PC-9 (cell line): ENCODE measurements at regions not wholly inside any gene's neighbourhood (a gene's known extent, or its start where the extent isn't known, plus 50 kb on each side); places are given as distances from the start of the nearest gene placed in this dataset.

Experiments used
- BruUV-seq: library from RNA; stranded (reverse); fragments of 400-500 nt; replicated peaks from 2 replicates; lab custom pipeline; 2021; lab: Mats Ljungman, UMichigan
- CTCF ChIA-PET: fragments of 300-600 bp; sonication (Branson Sonifier 250); formaldehyde crosslinking; loops from one replicate; lab custom pipeline; 2022; ENCODE audit warnings: antibody characterized with exemption; lab: Charles Lee
- POLR2A ChIA-PET: fragments of 300-600 bp; sonication (Branson Sonifier 250); formaldehyde crosslinking; loops from one replicate; lab custom pipeline; 2022; ENCODE audit warnings: antibody characterized with exemption; ENCODE audit not compliant: unreplicated experiment; lab: Charles Lee
- DNase-seq, 2 experiments: peaks; one replicate each; pipeline versions ENCODE4 v3.0.0 to v3.0.0-alpha.2; 2015 to 2022; ENCODE audit warnings: mixed read lengths in 1 of 2
- H2AFZ ChIP-seq: fragments of 200-600 bp; sonication (generic); 2 replicates; pipeline ENCODE4 v1.8.1; 2017; ENCODE audit warnings: antibody characterized with exemption
- H3F3A ChIP-seq: fragments of 200-600 bp; sonication (generic); 2 replicates; pipeline ENCODE4 v1.8.1; 2017; ENCODE audit warnings: antibody characterized with exemption, mild to moderate bottlenecking, low read depth; ENCODE audit not compliant: insufficient read depth
- H3K27ac ChIP-seq: fragments of 200-600 bp; sonication (generic); 2 replicates; pipeline ENCODE4 v1.6.1; 2016; ENCODE audit warnings: mixed run types
- H3K27me3 ChIP-seq: fragments of 200-600 bp; sonication (generic); 2 replicates; pipeline ENCODE4 v1.6.1; 2016; ENCODE audit warnings: low read depth, mixed run types; ENCODE audit not compliant: insufficient read depth
- H3K36me3 ChIP-seq: fragments of 200-600 bp; sonication (generic); 2 replicates; pipeline ENCODE4 v1.6.1; 2016; ENCODE audit warnings: low read depth, mixed run types
- H3K4me1 ChIP-seq: fragments of 200-600 bp; sonication (generic); replicated peaks from 2 replicates; pipeline ENCODE4 v1.6.1; 2016; ENCODE audit warnings: mixed run types; ENCODE audit not compliant: insufficient read depth
- H3K4me2 ChIP-seq: fragments of 200-600 bp; sonication (generic); 2 replicates; pipeline ENCODE4 v1.6.1; 2017; ENCODE audit warnings: mixed run types
- H3K4me3 ChIP-seq: fragments of 200-600 bp; sonication (generic); 2 replicates; pipeline ENCODE4 v1.6.1; 2016; ENCODE audit warnings: mixed run types
- H3K79me2 ChIP-seq: fragments of 200-600 bp; sonication (generic); 2 replicates; pipeline ENCODE4 v1.6.1; 2017; ENCODE audit warnings: low read depth, mixed run types
- H3K9me2 ChIP-seq: fragments of 200-600 bp; sonication (generic); 2 replicates; pipeline ENCODE4 v1.8.1; 2017; ENCODE audit warnings: mild to moderate bottlenecking; ENCODE audit not compliant: insufficient read depth
- H3K9me3 ChIP-seq: fragments of 200-600 bp; sonication (generic); 2 replicates; pipeline ENCODE4 v1.8.1; 2016; ENCODE audit warnings: low read depth; ENCODE audit not compliant: insufficient read depth
- H4K20me1 ChIP-seq: fragments of 200-600 bp; sonication (generic); 2 replicates; pipeline ENCODE4 v1.8.1; 2017; ENCODE audit not compliant: insufficient read depth
- EZH2 ChIP-seq: fragments of 200-600 bp; sonication (generic); IDR thresholded peaks from 2 replicates; pipeline ENCODE4 v1.8.0; 2017; ENCODE audit warnings: antibody characterized with exemption, low read depth
- intact Hi-C: fragments of 100-400 bp; cut with micrococcal nuclease; formaldehyde crosslinking; loops from one replicate; pipeline ENCODE4 v1.10.0; 2022; ENCODE audit not compliant: unreplicated experiment
- TF ChIP-seq, protein P1 (sequence below): fragments of 200-600 bp; sonication (generic); conservative IDR thresholded peaks from 2 replicates; pipeline ENCODE4 v1.6.1; 2017; ENCODE audit warnings: mixed run types, antibody characterized with exemption, mild to moderate bottlenecking, moderate library complexity

GRCh38 chr2:117086943-117087250 is 727.6 kb upstream of the DDX18 start:
- ChIA-PET CTCF (no interaction called here), POLR2A (no interaction called here)
- no peaks in the 10 kb centered on the region for H3K27me3 ChIP-seq
- intact Hi-C loops: no loop called here
- no peak for TF ChIP-seq EZH2
- TF ChIP-seq, protein P1, sequence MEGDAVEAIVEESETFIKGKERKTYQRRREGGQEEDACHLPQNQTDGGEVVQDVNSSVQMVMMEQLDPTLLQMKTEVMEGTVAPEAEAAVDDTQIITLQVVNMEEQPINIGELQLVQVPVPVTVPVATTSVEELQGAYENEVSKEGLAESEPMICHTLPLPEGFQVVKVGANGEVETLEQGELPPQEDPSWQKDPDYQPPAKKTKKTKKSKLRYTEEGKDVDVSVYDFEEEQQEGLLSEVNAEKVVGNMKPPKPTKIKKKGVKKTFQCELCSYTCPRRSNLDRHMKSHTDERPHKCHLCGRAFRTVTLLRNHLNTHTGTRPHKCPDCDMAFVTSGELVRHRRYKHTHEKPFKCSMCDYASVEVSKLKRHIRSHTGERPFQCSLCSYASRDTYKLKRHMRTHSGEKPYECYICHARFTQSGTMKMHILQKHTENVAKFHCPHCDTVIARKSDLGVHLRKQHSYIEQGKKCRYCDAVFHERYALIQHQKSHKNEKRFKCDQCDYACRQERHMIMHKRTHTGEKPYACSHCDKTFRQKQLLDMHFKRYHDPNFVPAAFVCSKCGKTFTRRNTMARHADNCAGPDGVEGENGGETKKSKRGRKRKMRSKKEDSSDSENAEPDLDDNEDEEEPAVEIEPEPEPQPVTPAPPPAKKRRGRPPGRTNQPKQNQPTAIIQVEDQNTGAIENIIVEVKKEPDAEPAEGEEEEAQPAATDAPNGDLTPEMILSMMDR: no peak
- no peaks in the 10 kb centered on the region for H4K20me1 ChIP-seq
- H3K4me2 ChIP-seq: no peak overlapping the region
- BruUV-seq: no TSS peak
- DNase-seq: no peak
- no peaks in the 10 kb centered on the region for H3K9me2 ChIP-seq
- no peak overlapping the region for H3K27ac ChIP-seq
- H3K79me2 ChIP-seq: no peaks in the 10 kb centered on the region
- H3K9me3 ChIP-seq: no peaks in the 10 kb centered on the region
- no peaks in the 10 kb centered on the region for H3F3A ChIP-seq
- no peaks in the 10 kb centered on the region for H3K4me1 ChIP-seq
- H2AFZ ChIP-seq: no peak overlapping the region
- H3K4me3 ChIP-seq: no peak overlapping the region
- no peaks in the 10 kb centered on the region for H3K36me3 ChIP-seq

DNA sequence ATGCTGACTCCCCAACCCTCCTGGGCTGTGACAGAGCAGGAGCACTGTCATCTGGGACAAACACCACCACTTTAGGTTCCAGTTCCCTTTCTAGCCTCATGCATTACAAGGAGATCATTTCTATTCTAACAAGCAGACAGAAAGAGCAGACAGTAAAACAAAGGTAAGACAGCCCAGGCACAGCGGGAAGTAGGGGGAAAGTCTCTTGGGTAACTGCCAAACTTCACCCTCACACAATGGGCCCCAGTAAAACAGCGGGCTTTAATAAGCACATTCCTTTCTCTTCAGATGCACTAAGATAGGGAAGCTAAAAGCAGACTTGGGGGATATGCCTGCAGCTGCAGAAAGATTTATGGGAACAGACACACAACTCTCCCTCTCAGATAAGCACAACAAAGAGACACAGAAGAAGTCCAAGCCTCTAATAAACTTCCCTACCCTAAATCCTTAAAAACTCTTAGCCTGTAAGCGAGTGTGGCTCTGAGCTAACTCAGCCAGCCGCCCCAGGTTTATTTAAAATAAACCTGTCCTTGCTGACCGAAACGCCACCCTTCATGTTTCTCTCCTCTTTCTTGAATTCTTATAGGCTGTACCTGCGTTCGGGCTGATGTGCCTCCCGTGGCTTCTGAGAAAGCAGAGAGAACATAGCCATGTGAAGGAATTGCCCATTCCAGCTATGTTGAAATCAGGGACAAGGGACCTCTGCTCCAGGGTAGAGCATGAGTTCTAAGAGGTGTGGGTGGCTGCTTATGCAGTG is 726.8 kb upstream of the DDX18 start:
- CTCF ChIA-PET: no interaction called here
- POLR2A ChIA-PET: no interaction called here
- H3K27me3 ChIP-seq: no peaks in the 10 kb centered on the region
- no peaks in the 10 kb centered on the region for H3K36me3 ChIP-seq
- intact Hi-C loops: no loop called here
- no peak overlapping the region for H3K4me2 ChIP-seq
- H3K4me1 ChIP-seq: no peaks in the 10 kb centered on the region
- no peaks in the 10 kb centered on the region for H3F3A ChIP-seq
- no TSS peak for BruUV-seq
- no peak overlapping the region for H3K27ac ChIP-seq
- H4K20me1 ChIP-seq: no peaks in the 10 kb centered on the region
- H2AFZ ChIP-seq: no peak overlapping the region
- no peaks in the 10 kb centered on the region for H3K9me3 ChIP-seq
- H3K79me2 ChIP-seq: no peaks in the 10 kb centered on the region
- H3K9me2 ChIP-seq: no peaks in the 10 kb centered on the region
- TF ChIP-seq, protein P1: no peak
- TF ChIP-seq EZH2: no peak
- no peak overlapping the region for H3K4me3 ChIP-seq
- no peak for DNase-seq

DNA sequence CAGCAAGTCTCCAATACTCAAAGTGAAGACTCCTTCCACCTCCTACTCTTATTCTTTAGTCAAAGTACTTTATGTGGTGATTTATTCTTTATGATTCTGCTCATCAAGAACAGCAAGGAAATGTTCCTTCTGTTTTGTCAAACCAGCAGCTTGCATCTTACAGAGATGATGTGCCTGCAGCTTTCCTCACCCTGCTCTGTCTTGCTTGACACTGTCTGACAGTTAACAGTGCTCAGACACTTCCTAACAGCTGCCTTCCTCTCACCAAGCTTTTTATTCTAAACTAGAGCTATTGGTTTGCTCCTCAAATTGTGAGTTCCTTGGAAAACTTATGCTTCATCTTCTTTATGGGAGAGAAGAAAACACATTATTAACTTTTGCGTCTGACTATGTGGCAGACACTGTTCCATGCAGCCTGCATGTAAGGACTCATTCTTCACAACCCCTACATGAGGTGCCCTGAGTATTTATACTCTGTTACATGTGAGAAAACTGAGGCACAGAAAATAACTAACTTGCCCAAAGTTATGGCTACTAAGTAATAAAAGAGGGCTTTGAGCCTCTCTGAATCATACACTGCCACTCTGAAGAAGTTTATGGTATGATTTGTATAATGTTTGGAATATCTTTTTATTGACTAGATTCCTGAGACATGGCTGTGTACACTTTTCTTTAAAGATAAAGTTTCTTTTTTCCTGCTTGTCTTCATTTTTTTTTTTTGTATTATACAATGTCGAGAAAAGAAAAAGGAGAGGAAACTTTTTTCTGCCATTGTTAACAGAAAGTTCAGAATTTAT is 723.3 kb upstream of the DDX18 start:
- CTCF ChIA-PET: no interaction called here
- no peak overlapping the region for H3K4me2 ChIP-seq
- no peak for TF ChIP-seq EZH2
- TF ChIP-seq, protein P1: no peak

More for the DNA sequence above, 723.3 kb upstream of the DDX18 start:
- Histone ChIP-seq H3F3A (no peaks in the 10 kb centered on the region), H3K27ac (no peak overlapping the region), H3K4me3 (no peak overlapping the region), H3K4me1 (no peaks in the 10 kb centered on the region), H3K9me2 (no peaks in the 10 kb centered on the region), H2AFZ (no peak overlapping the region), H3K36me3 (no peaks in the 10 kb centered on the region), H4K20me1 (no peaks in the 10 kb centered on the region), H3K9me3 (no peaks in the 10 kb centered on the region), H3K79me2 (no peaks in the 10 kb centered on the region), H3K27me3 (no peaks in the 10 kb centered on the region)
- intact Hi-C loops: no loop called here
- POLR2A ChIA-PET: no interaction called here
- no TSS peak for BruUV-seq
- DNase-seq: no peak
